SK-N-MC (cell line): ENCODE measurements at regions not wholly inside any gene's neighbourhood (a gene's known extent, or its start where the extent isn't known, plus 50 kb on each side); places are given as distances from the start of the nearest gene placed in this dataset.

Experiments used
- EZH2 ChIP-seq: fragments of 200-600 bp; sonication (generic); IDR thresholded peaks from one replicate; pipeline ENCODE4 v1.6.1; 2017; ENCODE audit warnings: antibody characterized with exemption
- POLR2AphosphoS5 ChIP-seq: IDR thresholded peaks from 2 replicates; pipeline ENCODE4 v1.6.1; 2012; ENCODE audit warnings: mild to moderate bottlenecking, low read depth, low read length, borderline replicate concordance

DNA sequence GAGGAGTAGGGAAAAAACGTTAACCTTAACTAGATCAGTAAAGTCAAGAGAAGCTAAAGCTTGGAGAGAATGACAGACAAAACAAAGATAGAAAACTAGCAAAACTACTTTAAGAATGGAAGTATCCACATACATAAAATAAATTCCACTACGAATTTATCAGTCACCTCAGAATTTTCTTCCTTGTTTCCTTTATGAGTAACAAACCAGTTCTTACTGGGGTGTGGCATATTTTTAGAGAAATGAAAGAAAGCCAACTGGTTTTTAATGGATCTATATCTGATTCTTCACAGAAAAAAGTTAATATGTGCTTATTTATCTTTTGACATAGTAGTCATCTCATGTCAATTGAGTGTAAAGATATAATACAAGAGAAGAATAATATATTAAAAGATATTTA lies 2033.7 kb upstream of the CELF4 start:
- TF ChIP-seq EZH2 (no peak), POLR2AphosphoS5 (no peak)
